ENCODE measurements at regions not wholly inside any gene's neighbourhood (a gene's known extent, or its start where the extent isn't known, plus 50 kb on each side); places are given as distances from the start of the nearest gene placed in this dataset.

GRCh38 chr2:57296795-57297517 lies 749.6 kb upstream of the VRK2 start:
- H3T11ph ChIP-seq (ENCODE audit: low read length): no peak overlapping the region
- no CpG with 5 or more reads among the region's 2 CpGs for WGBS (ENCODE audit: extremely low coverage, insufficient read length, low lambda C conversion rate)
- no peak overlapping the region for H3K18ac ChIP-seq (ENCODE audit: insufficient read length, low read depth, low read length)
- no peak overlapping the region for H2BK5ac ChIP-seq (ENCODE audit: insufficient read length, low read length)
- H2AK5ac ChIP-seq (ENCODE audit: insufficient read length, low read length): no peak overlapping the region
- no peak overlapping the region for H2BK20ac ChIP-seq (ENCODE audit: low read depth, low read length, poor library complexity, severe bottlenecking)
- H3K4me2 ChIP-seq (ENCODE audit: insufficient read depth, insufficient read length, low read length): no peak overlapping the region
- no peak overlapping the region for H2AFZ ChIP-seq (ENCODE audit: low read length)
- no peak for DNase-seq
- H3K27me3 ChIP-seq (ENCODE audit: insufficient read depth, low read length): no peaks in the 10 kb centered on the region
- H4K91ac ChIP-seq (ENCODE audit: insufficient read length, low read depth, low read length): no peak overlapping the region
- H3K23ac ChIP-seq (ENCODE audit: insufficient read length, low read depth, low read length): no peak overlapping the region
- H2BK12ac ChIP-seq (ENCODE audit: insufficient read length, low read depth, low read length): no peak overlapping the region
- H4K20me1 ChIP-seq (ENCODE audit: control insufficient read depth, insufficient read depth, insufficient read length): no peaks in the 10 kb centered on the region
- no peaks in the 10 kb centered on the region for H3K79me1 ChIP-seq (ENCODE audit: insufficient read depth, low read depth, low read length, poor library complexity, severe bottlenecking)
- H3K9me3 Mint-ChIP-seq: no peaks in the 10 kb centered on the region
- H3K9ac ChIP-seq (ENCODE audit: extremely low read depth, insufficient read length, low read length): no peak overlapping the region
- no peaks in the 10 kb centered on the region for H3K23me2 ChIP-seq (ENCODE audit: insufficient read length, low read depth, low read length, poor library complexity, severe bottlenecking)
- H2BK15ac ChIP-seq (ENCODE audit: low read depth, low read length): no peak overlapping the region
- no peak overlapping the region for H3K14ac ChIP-seq (ENCODE audit: insufficient read depth, low read length)
- H4K8ac ChIP-seq (replicated peaks; ENCODE audit: insufficient read length, low read depth, low read length): no peak overlapping the region
- no peak overlapping the region for H3K4me3 Mint-ChIP-seq
- no peaks in the 10 kb centered on the region for H3K4me1 ChIP-seq (ENCODE audit: insufficient read depth, low read length)
- no peak overlapping the region for H3K4ac ChIP-seq (ENCODE audit: low read depth, low read length)
- H3K4me1 Mint-ChIP-seq: peaks cover 0 to 4% of the 10 kb centered on the region in 2 experiments; a peak in 2 of 4 replicates
- TF ChIP-seq CTCF (conservative IDR thresholded peaks at IDR 0.05): no peak
- no peaks in the 10 kb centered on the region for H3K9me3 ChIP-seq (ENCODE audit: control insufficient read depth, low read depth, low read length)
- no peak overlapping the region for H3K27ac Mint-ChIP-seq
- no peaks in the 10 kb centered on the region for H3K36me3 Mint-ChIP-seq (ENCODE audit: insufficient read depth in 1 of 3, low read depth in 3 of 3)
- no peaks in the 10 kb centered on the region for H3K79me2 ChIP-seq (ENCODE audit: insufficient read depth, low read length)
- H2BK120ac ChIP-seq (ENCODE audit: low read depth, low read length, poor library complexity, severe bottlenecking): no peak overlapping the region
- no peak overlapping the region for H4K5ac ChIP-seq (ENCODE audit: insufficient read length, low read depth, low read length)
- no peak overlapping the region for H3K27ac ChIP-seq (ENCODE audit: insufficient read length, low read depth, low read length)
- H3K27me3 Mint-ChIP-seq (ENCODE audit: low read depth): no peaks in the 10 kb centered on the region
- H3K56ac ChIP-seq (ENCODE audit: insufficient read length, low read depth, low read length): no peak overlapping the region

Data from H9 (cell line).